HEK293 (cell line): ENCODE measurements at regions not wholly inside any gene's neighbourhood (a gene's known extent, or its start where the extent isn't known, plus 50 kb on each side); places are given as distances from the start of the nearest gene placed in this dataset.
"Not testable (repeated sequence)": the region's sequence is repeated elsewhere in the genome, so short reads cannot be mapped to it uniquely, and the experiment has no call there.

Experiments used
- CTCF ChIA-PET: fragments of 350-600 bp; formaldehyde crosslinking; extraction: SDS; loops from one replicate; lab custom pipeline; 2021; ENCODE audit warnings: antibody characterized with exemption; lab: Yijun Ruan, JAX
- POLR2A ChIA-PET: fragments of 300-600 bp; formaldehyde crosslinking; extraction: SDS; loops from one replicate; lab custom pipeline; 2020; ENCODE audit warnings: antibody characterized with exemption, inconsistent platforms; lab: Yijun Ruan, JAX
- H3K27ac ChIP-seq: fragments of 200-500 bp; sonication (Bioruptor generic); 2 replicates; pipeline ENCODE4 v1.5.1; 2014; ENCODE audit warnings: low read depth, low read length, control low read depth, inconsistent platforms; ENCODE audit errors: extremely low read depth
- H3K36me3 ChIP-seq, 2 experiments: fragments of 200-500 bp in 1 of 2; sonication (Bioruptor generic) in 1 of 2; 1 replicate in 1 of 2; 2 replicates in 1 of 2; pipeline ENCODE4 v1.5.1; 2014 to 2017; ENCODE audit warnings: inconsistent platforms in 2 of 2, low read length in 2 of 2; ENCODE audit not compliant: control insufficient read depth in 2 of 2, insufficient read depth in 1 of 2
- H3K4me1 ChIP-seq: fragments of 200-500 bp; sonication (Bioruptor generic); 2 replicates; pipeline ENCODE4 v1.5.1; 2014; ENCODE audit warnings: mild to moderate bottlenecking, low read length, inconsistent platforms; ENCODE audit not compliant: control insufficient read depth, insufficient read depth
- H3K4me3 ChIP-seq: 2 replicates; pipeline ENCODE4 v1.5.1; 2011; ENCODE audit warnings: low read depth, mild to moderate bottlenecking, control low read depth, low read length, moderate library complexity
- H3K9me3 ChIP-seq: fragments of 200-500 bp; sonication (Bioruptor generic); 2 replicates; pipeline ENCODE4 v1.5.1; 2014; ENCODE audit warnings: low read depth, low read length, inconsistent platforms; ENCODE audit not compliant: control insufficient read depth, insufficient read depth
- ATF2 ChIP-seq: fragments of 450-650 bp; formaldehyde crosslinking; IDR thresholded peaks from 2 replicates; pipeline ENCODE4 v1.5.1; 2016; ENCODE audit warnings: missing biosample characterization, missing genetic modification characterization, low read depth
- GLI2 ChIP-seq: fragments of 450-650 bp; formaldehyde crosslinking; IDR thresholded peaks from 2 replicates; pipeline ENCODE4; 2017; ENCODE audit warnings: missing biosample characterization, missing genetic modification characterization, low read depth, borderline replicate concordance
- OSR2 ChIP-seq: fragments of 450-650 bp; formaldehyde crosslinking; IDR thresholded peaks from 2 replicates; pipeline ENCODE4 v1.5.1; 2016; ENCODE audit warnings: missing biosample characterization, missing genetic modification characterization
- PRDM10 ChIP-seq: fragments of 450-650 bp; formaldehyde crosslinking; IDR thresholded peaks from 2 replicates; pipeline ENCODE4 v1.5.1; 2016; ENCODE audit warnings: missing biosample characterization, missing genetic modification characterization
- SP3 ChIP-seq: fragments of 450-650 bp; formaldehyde crosslinking; IDR thresholded peaks from 2 replicates; pipeline ENCODE4 v1.5.1; 2016; ENCODE audit warnings: missing biosample characterization, missing genetic modification characterization
- TCF7L2 ChIP-seq: IDR thresholded peaks from 2 replicates; pipeline ENCODE4 v1.6.1; 2011; ENCODE audit warnings: low read depth, mild to moderate bottlenecking, inconsistent platforms, low read length, moderate library complexity, borderline replicate concordance
- ZNF132 ChIP-seq: fragments of 450-650 bp; formaldehyde crosslinking; IDR thresholded peaks from 2 replicates; pipeline ENCODE4 v1.5.1; 2017; ENCODE audit warnings: missing biosample characterization, missing genetic modification characterization, borderline replicate concordance
- ZNF148 ChIP-seq: fragments of 450-650 bp; formaldehyde crosslinking; IDR thresholded peaks from 2 replicates; pipeline ENCODE4 v1.5.0; 2017; ENCODE audit warnings: missing biosample characterization, missing genetic modification characterization, borderline replicate concordance
- ZNF202 ChIP-seq: fragments of 450-650 bp; formaldehyde crosslinking; IDR thresholded peaks from 2 replicates; pipeline ENCODE4 v1.5.1; 2016; ENCODE audit warnings: missing biosample characterization, missing genetic modification characterization, borderline replicate concordance
- ZNF324 ChIP-seq: fragments of 450-650 bp; formaldehyde crosslinking; IDR thresholded peaks from 2 replicates; pipeline ENCODE4 v1.5.1; 2016; ENCODE audit warnings: missing biosample characterization, missing genetic modification characterization
- ZNF518A ChIP-seq: fragments of 450-650 bp; formaldehyde crosslinking; conservative IDR thresholded peaks from 2 replicates; pipeline ENCODE4 v1.5.1; 2016; ENCODE audit warnings: low read depth, missing biosample characterization, missing genetic modification characterization
- ZNF521 ChIP-seq: fragments of 450-650 bp; formaldehyde crosslinking; IDR thresholded peaks from 2 replicates; pipeline ENCODE4 v1.5.1; 2017; ENCODE audit warnings: missing biosample characterization, mild to moderate bottlenecking, missing genetic modification characterization
- ZNF555 ChIP-seq: fragments of 450-650 bp; formaldehyde crosslinking; conservative IDR thresholded peaks from 2 replicates; pipeline ENCODE4 v1.5.1; 2017; ENCODE audit warnings: missing biosample characterization, mild to moderate bottlenecking, missing genetic modification characterization, inconsistent platforms
- ZNF600 ChIP-seq: fragments of 450-650 bp; formaldehyde crosslinking; IDR thresholded peaks from 2 replicates; pipeline ENCODE4 v1.5.1; 2016; ENCODE audit warnings: missing biosample characterization, missing genetic modification characterization
- ZNF677 ChIP-seq: fragments of 450-650 bp; IDR thresholded peaks from 2 replicates; pipeline ENCODE4 v1.5.0; 2018; ENCODE audit warnings: missing biosample characterization, mild to moderate bottlenecking, missing genetic modification characterization, moderate library complexity
- ZNF830 ChIP-seq: fragments of 450-650 bp; IDR thresholded peaks from 2 replicates; pipeline ENCODE4 v1.5.0; 2018; ENCODE audit warnings: missing biosample characterization, missing genetic modification characterization, low read depth, mild to moderate bottlenecking, moderate library complexity
- TF ChIP-seq, protein P1 (sequence below): fragments of 450-650 bp; formaldehyde crosslinking; IDR thresholded peaks from 2 replicates; pipeline ENCODE4; 2016; ENCODE audit warnings: missing biosample characterization, missing genetic modification characterization

GRCh38 chr3:81867875-81868274 is 106.4 kb upstream of the GBE1 start:
- Histone ChIP-seq H3K9me3 (no peaks in the 10 kb centered on the region), H3K4me1 (no peaks in the 10 kb centered on the region), H3K27ac (no peak overlapping the region), H3K4me3 (no peak overlapping the region), H3K36me3 (no peaks in the 10 kb centered on the region)
- POLR2A ChIA-PET, result no interaction called here
- TF ChIP-seq OSR2 (no peak), ZNF830 (tag by site-specific recombination) (no peak), ATF2 (tag by site-specific recombination) (no peak), ZNF555 (no peak), ZNF148 (no peak), ZNF518A (no peak), SP3 (tag by site-specific recombination) (no peak), ZNF600 (tag by site-specific recombination) (no peak), ZNF202 (tag by site-specific recombination) (no peak), GLI2 (tag by site-specific recombination) (no peak), TCF7L2 (no peak), ZNF677 (tag by site-specific recombination) (no peak), ZNF324 (no peak), ZNF132 (tag by site-specific recombination) (no peak), PRDM10 (no peak), ZNF521 (tag by site-specific recombination) (no peak)
- TF ChIP-seq, protein P1, sequence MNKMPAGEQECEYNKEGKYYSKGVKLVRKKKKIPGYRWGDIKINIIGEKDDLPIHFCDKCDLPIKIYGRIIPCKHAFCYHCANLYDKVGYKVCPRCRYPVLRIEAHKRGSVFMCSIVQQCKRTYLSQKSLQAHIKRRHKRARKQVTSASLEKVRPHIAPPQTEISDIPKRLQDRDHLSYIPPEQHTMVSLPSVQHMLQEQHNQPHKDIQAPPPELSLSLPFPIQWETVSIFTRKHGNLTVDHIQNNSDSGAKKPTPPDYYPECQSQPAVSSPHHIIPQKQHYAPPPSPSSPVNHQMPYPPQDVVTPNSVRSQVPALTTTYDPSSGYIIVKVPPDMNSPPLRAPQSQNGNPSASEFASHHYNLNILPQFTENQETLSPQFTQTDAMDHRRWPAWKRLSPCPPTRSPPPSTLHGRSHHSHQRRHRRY, result no peak
- CTCF ChIA-PET, result no interaction called here

DNA sequence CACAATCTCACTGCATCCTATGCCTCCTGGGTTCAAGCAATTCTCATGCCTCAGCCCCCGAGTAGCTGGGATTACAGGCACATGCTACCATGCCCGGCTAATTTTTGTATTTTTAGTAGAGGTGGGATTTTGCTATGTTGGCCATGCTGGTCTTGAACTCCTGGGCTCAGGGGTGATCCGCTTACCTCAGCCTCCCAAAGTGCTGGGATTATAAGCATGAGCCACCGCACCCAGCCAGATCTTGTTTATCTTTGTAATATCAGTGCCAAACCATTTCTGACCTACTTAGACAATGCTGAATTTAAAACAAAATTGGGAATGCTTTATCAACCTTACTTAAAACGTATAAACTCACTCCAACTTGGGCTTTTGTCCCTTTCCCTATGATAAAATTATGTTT is 103.7 kb upstream of the GBE1 start:
- POLR2A ChIA-PET, CTCF ChIA-PET, H3K4me3 ChIP-seq, H3K4me1 ChIP-seq, H3K27ac ChIP-seq, H3K9me3 ChIP-seq, H3K36me3 ChIP-seq: not testable (repeated sequence)
